Skeletal muscle tissue (tissue), 3 donors: ENCODE measurements at regions not wholly inside any gene's neighbourhood (a gene's known extent, or its start where the extent isn't known, plus 50 kb on each side); places are given as distances from the start of the nearest gene placed in this dataset.

Experiments used
- H3K27ac ChIP-seq: one replicate; pipeline ENCODE4 v1.7.0; 2013; ENCODE audit warnings: mild to moderate bottlenecking, low read depth, low read length, inconsistent platforms
- H3K27me3 ChIP-seq, 3 donors: one replicate each; pipeline ENCODE4 v1.7.0; 2013; ENCODE audit warnings: low read length in 3 of 3; ENCODE audit not compliant: control insufficient read depth in 3 of 3, insufficient read depth in 3 of 3
- H3K36me3 ChIP-seq, 3 donors: one replicate each; pipeline ENCODE4 v1.7.0; 2013; ENCODE audit warnings: low read length in 3 of 3; ENCODE audit not compliant: control insufficient read depth in 3 of 3, insufficient read depth in 3 of 3
- H3K4me1 ChIP-seq, 3 donors: one replicate each; pipeline ENCODE4 v1.7.0; 2013; ENCODE audit warnings: low read length in 3 of 3, mild to moderate bottlenecking in 3 of 3; ENCODE audit not compliant: control insufficient read depth in 3 of 3, insufficient read depth in 3 of 3
- H3K4me3 ChIP-seq, 3 donors: one replicate each; pipeline ENCODE4 v1.7.0; 2013; ENCODE audit warnings: low read length in 3 of 3
- H3K9ac ChIP-seq, 3 donors: one replicate each; pipeline ENCODE4 v1.7.0; 2013; ENCODE audit warnings: low read length in 3 of 3, mild to moderate bottlenecking in 3 of 3, moderate library complexity in 2 of 3, low read depth in 1 of 3
- H3K9me3 ChIP-seq, 3 donors: one replicate each; pipeline ENCODE4 v1.7.0; 2013; ENCODE audit warnings: low read length in 3 of 3; ENCODE audit not compliant: control insufficient read depth in 3 of 3
- donor health status: Osteomylitis.

DNA sequence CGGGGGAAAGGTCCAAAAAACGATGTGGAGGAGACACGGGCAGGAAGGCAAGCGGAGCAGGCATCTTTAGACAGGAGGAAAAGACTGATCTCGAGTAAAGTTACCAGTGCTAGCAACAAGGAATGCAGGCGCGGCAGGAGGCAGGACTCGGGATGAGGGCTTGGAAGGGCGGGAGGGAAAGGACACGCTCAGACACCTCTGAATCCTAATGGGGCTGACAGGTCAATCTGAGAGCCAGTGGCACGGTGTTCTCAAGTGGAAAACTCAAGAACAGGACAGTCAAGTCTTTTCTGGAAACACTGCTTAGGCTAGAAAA lies 155.3 kb upstream of the COBL start:
- Histone ChIP-seq H3K4me3 (peak overlapping the region in 1 of 3 donors; percentile 14), H3K27me3 (peaks cover 16 to 26% (median 22%) of the 10 kb centered on the region in 3 donors), H3K27ac (no peak overlapping the region), H3K9me3 (no peaks in the 10 kb centered on the region), H3K4me1 (peaks cover 0 to 5% (median 3%) of the 10 kb centered on the region in 3 donors), H3K36me3 (no peaks in the 10 kb centered on the region), H3K9ac (no peak overlapping the region)

DNA sequence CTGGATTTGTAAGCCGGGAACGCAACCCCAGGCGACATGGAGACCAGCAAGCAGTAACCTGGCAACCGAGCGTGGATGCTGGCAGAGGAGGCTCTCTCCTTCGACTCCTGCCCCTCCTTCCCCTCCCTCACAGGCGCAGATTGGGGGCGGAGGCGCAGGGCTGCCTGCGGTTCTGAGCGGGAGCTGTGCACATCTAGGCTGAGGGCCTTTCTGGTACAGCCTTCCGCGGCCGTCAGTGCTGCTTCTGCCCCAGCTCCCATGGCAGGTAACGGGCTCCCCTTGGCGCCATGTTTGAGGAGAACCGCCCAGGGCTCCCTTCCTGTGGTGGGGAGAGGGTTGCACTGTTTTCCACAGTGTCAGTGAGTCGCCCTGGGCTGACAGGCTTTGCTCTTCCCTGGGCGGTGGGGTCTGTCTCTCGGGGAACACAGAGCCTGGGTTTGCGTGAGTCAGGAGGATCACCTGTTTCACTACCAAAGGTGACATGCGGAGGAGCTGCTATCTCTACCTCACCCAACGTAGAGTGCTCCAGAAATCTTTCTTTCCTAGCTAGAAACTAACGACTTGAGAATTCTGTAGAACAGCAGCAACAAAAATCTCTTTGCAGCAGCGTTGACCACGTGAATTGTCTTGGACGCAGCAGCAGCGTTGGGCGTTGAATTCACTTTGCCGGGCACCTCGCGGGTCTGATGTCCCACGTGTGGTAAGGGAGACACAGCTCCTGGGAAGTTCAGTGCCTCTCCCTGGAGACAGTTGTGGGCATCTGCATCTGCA lies 154.8 kb upstream of the COBL start:
- no peak overlapping the region for H3K27ac ChIP-seq
- peaks cover 16 to 26% (median 22%) of the 10 kb centered on the region in 3 donors for H3K27me3 ChIP-seq
- peaks cover 0 to 5% (median 3%) of the 10 kb centered on the region in 3 donors for H3K4me1 ChIP-seq
- peak overlapping the region in 1 of 3 donors; percentile 14 for H3K4me3 ChIP-seq
- H3K36me3 ChIP-seq = no peaks in the 10 kb centered on the region
- H3K9ac ChIP-seq = no peak overlapping the region
- no peaks in the 10 kb centered on the region for H3K9me3 ChIP-seq

DNA sequence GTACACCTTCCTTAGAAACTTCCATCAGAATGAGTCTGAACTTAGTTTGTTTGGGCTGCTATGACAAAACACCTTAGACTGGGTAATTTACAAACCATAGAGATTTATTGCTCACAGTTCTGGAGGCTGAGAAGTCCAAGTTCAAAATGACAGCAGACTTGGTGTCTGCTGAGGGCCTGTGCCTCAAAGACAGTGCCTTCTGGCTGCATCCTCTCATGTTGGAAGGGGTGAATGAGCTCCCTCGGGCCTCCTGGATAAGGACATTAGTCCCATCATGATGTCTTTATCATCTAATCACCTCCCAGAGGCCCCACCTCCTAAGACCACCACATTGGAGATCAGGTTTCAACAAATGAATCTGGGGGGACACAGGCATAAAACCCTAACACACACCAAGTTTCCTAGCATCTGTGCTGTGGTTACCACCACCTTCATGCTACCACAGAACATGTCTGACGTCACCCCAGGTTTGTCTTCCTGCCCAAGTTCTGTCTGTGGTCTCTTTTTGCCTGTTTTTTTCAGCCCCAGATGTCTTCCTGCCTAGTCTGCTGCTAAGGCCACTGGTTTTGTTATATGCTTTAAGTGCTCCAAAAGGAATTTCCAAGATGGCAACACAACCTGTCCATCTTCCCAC lies 150.9 kb upstream of the COBL start:
- no peak overlapping the region for H3K27ac ChIP-seq
- no peak overlapping the region for H3K9ac ChIP-seq
- no peak overlapping the region for H3K4me3 ChIP-seq
- H3K9me3 ChIP-seq = no peaks in the 10 kb centered on the region
- H3K36me3 ChIP-seq = no peaks in the 10 kb centered on the region
- peaks cover 0 to 5% (median 3%) of the 10 kb centered on the region in 3 donors for H3K4me1 ChIP-seq
- H3K27me3 ChIP-seq = peaks cover 12 to 18% (median 16%) of the 10 kb centered on the region in 3 donors

DNA sequence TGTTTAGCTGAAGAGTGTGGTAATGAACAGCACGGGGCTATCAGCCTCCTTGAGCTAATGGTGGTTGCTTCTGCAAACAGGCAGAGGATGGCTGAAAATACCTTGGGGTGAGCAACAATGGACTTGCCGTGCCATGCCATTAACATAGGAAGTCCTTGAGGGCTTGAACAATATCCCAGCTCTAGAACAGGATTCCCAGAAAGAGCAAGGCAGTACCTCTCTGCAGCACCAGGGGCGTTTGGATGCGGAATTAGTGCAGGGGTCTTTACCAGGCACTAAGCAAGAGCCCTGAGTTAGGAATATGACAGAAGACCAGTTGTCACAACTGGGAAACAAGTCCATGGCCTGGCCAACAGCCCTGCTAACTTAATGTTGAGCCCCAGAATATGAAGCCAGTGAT lies 143.2 kb upstream of the COBL start:
- Histone ChIP-seq H3K27ac (no peak overlapping the region), H3K27me3 (peaks cover 0 to 3% (median 0%) of the 10 kb centered on the region in 3 donors), H3K4me1 (no peaks in the 10 kb centered on the region), H3K9me3 (no peaks in the 10 kb centered on the region), H3K36me3 (no peaks in the 10 kb centered on the region), H3K4me3 (no peak overlapping the region), H3K9ac (no peak overlapping the region)

DNA sequence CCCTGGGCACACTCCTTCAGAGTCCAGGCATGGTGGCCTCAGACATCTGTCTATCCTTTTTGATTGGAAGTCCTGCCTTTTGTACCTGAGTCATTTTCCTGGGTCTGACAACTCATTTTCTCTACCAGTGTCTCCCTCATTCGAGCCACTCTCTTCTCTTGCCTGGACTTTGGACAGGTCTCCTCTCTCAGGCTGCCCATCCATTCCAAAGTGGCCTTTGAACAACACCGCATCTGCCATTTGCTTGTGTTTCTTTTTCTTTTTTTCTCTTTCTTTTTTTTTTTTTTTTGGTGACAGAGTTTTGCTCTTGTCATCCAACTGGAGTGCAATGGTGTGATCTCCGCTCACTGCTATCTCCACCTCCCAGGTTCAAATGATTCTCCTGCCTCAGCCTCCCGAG lies 142.1 kb upstream of the COBL start:
- H3K4me3 ChIP-seq = no peak overlapping the region
- H3K4me1 ChIP-seq = no peaks in the 10 kb centered on the region
- peaks cover 0 to 2% (median 0%) of the 10 kb centered on the region in 3 donors for H3K27me3 ChIP-seq
- H3K27ac ChIP-seq = no peak overlapping the region
- H3K36me3 ChIP-seq = no peaks in the 10 kb centered on the region
- no peak overlapping the region for H3K9ac ChIP-seq
- no peaks in the 10 kb centered on the region for H3K9me3 ChIP-seq

DNA sequence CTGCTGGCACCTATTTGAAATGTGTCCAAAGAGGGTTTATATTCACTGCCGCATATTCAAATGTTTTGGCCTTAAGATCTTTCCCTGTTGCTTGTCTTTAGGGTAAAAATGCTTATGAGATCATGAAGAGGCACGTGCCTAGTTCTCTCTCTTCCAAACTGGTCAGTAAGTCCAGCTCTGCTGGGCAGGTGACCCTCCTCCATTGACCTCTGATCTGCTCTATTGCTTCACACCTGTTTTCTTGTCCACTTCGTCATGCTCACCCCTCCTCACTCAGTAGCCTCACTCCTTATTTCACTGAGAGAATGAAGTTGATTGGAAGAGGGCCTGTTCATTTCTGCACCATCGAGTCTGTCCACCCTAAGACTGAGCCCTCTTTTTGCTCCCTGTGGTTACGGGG lies 140.5 kb upstream of the COBL start:
- H3K9me3 ChIP-seq = no peaks in the 10 kb centered on the region
- no peaks in the 10 kb centered on the region for H3K27me3 ChIP-seq
- no peak overlapping the region for H3K27ac ChIP-seq
- no peaks in the 10 kb centered on the region for H3K36me3 ChIP-seq
- no peak overlapping the region for H3K9ac ChIP-seq
- H3K4me3 ChIP-seq = no peak overlapping the region
- no peaks in the 10 kb centered on the region for H3K4me1 ChIP-seq

DNA sequence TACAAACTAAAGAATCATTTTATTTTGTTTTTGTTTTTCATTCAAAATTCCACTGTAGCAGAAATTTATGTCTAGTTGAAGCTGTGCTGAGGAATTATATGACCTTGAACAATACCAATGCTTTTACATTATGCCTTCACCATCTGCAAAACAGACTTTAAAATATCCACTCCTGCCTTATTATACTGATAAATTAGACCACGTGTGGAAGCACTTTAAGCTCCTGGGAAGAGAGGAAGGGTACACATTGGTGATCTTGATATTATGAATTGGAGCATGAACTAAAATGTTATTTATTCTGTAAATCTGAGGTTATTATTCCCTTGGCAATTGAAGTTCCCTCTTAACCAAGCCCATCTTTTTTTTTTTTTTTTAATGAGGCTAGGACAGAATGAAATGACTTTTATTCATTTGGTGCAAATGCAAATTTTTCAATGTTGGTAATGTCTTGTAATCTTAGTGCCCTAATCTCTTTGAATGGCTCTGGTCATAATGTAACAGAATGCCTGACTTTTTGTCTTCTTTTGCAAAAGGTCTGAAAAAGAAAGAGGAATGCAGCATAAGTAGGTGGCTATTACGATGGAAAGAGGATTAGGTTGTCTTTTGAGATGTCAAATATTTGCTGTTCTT lies 139.9 kb upstream of the COBL start:
- no peaks in the 10 kb centered on the region for H3K36me3 ChIP-seq
- no peaks in the 10 kb centered on the region for H3K4me1 ChIP-seq
- H3K27ac ChIP-seq = no peak overlapping the region
- H3K9me3 ChIP-seq = no peaks in the 10 kb centered on the region
- no peak overlapping the region for H3K9ac ChIP-seq
- no peaks in the 10 kb centered on the region for H3K27me3 ChIP-seq
- H3K4me3 ChIP-seq = no peak overlapping the region

DNA sequence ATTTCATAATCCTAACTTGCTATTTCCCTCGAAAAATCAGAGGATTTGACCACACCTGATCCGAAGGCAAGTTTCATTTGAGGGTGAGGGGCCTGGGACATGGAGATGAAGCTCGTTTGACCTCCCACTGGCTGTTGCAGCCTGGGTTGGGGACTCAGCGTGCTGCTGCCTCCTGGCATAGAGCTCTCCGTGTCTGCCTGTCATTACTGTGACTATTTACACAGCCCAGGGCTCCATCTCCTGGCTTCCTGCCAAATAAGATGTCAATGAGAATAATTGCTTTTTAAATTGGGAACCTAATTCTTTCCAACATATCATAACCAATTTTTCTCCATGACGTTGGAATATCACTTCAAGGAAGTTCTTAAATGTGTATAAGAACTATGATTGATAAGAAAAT lies 139.3 kb upstream of the COBL start:
- Histone ChIP-seq H3K27ac (no peak overlapping the region), H3K4me3 (no peak overlapping the region), H3K9ac (no peak overlapping the region), H3K27me3 (no peaks in the 10 kb centered on the region), H3K36me3 (no peaks in the 10 kb centered on the region), H3K9me3 (no peaks in the 10 kb centered on the region), H3K4me1 (no peaks in the 10 kb centered on the region)

DNA sequence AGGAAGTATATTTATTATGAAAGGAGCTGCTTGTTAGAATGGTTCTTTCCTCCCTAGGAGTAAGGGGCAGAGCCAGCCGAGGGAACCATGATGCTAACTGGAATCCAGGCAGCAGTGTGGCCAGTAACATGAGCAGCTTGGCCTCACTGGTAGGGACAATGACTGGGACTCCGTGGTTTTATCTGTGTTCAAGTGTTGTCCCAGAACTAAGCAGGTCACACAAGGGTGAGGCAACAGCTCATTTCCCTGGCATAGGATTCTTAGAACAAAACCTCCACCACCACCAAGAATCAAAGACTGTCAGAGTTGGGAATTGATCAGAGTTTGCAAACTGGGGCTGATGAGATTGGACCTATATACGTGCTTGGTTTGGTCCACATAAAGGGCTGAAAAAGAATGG lies 138.9 kb upstream of the COBL start:
- Histone ChIP-seq H3K9me3 (no peaks in the 10 kb centered on the region), H3K9ac (no peak overlapping the region), H3K4me1 (no peaks in the 10 kb centered on the region), H3K36me3 (no peaks in the 10 kb centered on the region), H3K4me3 (no peak overlapping the region), H3K27me3 (no peaks in the 10 kb centered on the region), H3K27ac (no peak overlapping the region)

DNA sequence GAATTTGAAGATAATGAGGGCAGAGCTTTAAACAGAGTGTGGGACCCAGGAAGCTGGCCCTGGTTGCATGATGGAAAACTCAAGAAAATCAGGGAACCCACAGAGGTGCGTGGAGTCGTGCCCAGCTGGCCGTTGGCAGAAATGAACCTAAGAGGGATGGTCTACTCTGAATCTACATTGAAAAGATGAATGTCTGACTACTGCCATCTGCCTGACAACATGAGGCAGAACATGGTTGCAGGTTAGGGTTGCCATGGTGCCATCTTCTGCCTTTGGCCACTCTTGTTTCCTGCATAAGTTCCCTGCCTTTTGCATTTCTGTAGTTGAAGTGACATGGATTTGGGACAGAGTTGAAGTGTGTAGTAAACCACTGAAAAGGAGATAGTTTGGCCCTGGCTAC lies 138.5 kb upstream of the COBL start:
- Histone ChIP-seq H3K27me3 (no peaks in the 10 kb centered on the region), H3K4me1 (no peaks in the 10 kb centered on the region), H3K9ac (no peak overlapping the region), H3K9me3 (no peaks in the 10 kb centered on the region), H3K4me3 (no peak overlapping the region), H3K36me3 (no peaks in the 10 kb centered on the region), H3K27ac (no peak overlapping the region)
